Inflammatory macrophage treated with lipopolysaccharide for 1 hour (primary cell): ENCODE measurements at regions not wholly inside any gene's neighbourhood (a gene's known extent, or its start where the extent isn't known, plus 50 kb on each side); places are given as distances from the start of the nearest gene placed in this dataset.
"Not testable (repeated sequence)": the region's sequence is repeated elsewhere in the genome, so short reads cannot be mapped to it uniquely, and the experiment has no call there.

ENCODE experiments used
- DNase-seq, 2 donors: peaks; one replicate each; pipeline ENCODE4 v3.0.0-alpha.2; 2020 to 2022

DNA sequence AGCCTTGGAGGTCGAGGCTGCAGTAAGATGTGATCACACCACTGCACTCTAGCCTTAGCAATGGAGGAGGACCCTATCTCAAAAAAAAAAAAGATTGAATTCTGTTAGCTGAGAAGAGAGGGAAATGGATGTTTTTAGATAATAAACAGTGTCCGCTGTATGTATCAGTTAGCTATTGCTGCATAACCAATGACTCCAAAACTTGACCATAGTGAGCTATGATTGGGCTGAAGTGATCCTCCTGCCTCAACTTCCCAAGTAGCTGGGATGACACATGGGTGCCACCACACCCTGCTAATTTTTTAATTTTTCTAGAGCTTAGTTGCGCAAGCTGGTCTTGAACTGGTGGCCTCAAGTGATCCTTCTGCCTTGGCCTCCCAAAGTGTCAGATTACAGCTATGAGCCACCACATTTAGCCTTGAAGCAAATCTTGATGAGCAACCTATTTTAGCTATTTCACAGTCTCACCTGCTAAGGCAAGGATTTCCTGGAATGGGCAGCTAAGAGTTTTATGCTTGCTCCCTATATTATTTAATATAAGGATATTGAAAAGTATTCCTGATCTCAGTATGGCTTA, 68.3 kb upstream of the ATF7IP2 start:
- DNase-seq = no peak

DNA sequence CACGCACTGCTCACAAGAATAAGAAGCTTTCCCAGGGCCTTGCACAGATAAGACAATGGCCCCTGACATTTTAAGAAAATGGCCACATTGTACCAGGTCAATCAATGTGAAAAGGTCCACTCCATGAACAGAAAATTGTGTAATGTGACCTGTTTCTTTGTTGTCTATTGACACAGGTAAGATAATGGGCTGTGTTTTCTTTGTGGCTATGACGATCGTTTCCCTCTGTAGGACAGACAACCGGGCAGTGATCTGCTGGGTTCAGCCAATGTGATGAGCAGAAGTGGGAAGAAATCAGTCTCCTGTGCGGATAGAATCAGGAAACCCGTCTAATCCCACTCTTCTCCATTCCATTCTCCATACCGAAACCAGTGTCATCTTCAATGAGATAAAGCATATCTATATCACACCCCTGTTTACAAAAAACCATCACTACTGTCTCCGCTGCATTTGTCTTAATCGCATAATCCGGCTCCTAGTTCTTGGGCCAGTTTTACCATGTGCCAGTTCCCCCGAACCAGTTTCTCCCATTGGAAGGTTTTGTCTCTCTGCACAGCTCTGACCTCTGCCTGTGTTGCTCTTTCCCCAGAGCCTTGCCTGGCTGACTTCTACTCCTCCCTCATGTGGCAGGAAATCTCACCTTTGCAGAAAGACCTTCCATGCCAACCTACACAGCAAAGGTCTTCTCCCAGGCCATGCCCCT, 66.9 kb upstream of the ATF7IP2 start:
- no peak for DNase-seq

DNA sequence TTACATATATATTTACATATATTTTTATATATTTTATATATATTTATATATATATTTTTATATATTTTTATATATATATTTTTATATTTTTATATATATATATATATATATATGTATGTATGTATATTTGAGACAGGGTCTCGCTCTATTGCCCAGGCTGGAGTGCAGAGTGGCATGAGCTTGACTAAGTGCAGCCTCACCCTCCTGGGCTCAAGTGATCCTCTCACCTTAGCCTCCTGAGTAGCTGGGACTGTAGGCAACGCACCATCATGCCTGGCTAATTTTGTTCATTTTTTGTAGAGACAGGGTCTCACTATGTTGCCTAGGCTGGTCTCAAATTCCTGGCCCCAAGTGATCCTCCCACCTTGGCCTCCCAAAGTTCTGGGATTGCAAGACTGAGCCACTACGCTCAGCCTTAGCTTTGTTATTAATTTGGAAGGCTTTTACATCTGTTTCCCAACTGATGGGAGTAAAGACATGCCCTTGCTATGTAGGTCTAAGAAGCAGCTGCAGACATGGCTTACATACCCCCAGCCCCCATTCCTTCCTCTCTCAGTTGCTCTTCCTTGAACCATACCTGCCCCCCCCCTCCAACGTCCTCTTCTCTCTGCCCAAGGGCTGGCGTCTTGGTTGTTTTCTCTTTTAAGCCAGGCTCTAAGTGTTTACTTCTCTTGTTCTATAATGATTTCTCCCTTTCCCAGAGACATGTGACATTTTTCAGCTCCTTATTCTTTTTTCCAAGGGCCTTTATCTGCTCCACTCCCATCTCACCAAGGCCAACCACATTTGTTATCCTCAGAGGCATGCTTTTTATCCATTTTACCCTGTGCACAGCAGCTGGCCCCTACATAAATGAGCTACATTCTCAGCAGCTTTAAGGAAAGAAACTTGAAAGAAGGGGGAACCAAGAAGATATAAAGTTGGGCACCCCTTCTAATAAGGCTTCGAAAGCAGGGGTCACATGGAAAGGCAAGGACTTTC, 64.2 kb upstream of the ATF7IP2 start:
- DNase-seq = no peak

DNA sequence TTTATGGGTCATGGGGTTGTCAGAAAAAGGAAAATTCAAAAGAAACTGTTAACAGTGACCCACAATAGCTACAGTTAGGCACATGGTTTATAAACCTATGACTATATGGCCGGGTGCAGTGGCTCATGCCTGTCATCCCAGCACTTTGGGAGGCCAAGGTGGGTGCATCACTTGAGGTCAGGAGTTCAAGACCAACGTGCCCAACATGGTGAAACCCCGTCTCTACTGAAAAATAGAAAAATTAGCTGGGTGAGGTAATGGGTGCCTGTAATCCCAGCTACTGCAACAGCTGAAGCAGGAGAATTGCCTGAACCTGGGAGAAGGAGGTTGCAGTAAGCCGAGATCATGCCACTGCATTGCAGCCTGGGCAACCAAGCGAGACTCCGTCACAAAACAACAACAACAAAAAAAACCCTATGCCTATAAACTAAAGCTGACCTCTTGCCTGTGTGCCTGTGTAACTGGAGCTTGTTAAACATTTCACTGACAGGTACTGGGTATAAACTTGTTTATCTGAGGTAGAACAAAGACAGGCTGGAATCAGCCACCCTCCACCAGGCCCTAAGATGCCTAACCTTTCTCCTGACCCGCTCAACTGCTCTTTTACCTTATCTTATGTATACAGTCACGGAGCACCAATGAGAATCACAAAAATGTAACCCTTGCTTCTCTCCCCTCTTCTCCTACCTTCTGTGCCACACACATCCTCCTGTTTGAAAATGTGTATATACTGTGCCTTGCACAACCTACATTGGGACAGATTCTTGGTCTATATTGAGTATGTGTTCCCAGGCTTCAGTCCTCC, 62.9 kb upstream of the ATF7IP2 start:
- DNase-seq = no peak

DNA sequence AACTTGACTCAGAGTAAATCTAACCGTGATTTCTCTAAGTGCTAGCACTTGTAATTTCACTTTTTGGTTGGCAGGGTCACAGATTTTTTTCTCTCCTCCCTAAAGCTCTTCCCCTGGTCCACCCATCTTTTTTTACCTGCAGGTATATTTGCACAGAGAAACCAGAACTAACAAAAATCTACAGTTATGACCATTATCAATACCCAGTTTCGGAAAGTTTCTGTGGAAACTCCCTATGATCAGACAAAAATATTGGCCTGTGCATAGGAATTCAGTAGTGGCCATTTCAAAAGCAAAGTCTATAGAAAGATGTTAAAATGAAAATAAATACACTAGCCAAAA, 62.4 kb upstream of the ATF7IP2 start:
- DNase-seq = no peak

DNA sequence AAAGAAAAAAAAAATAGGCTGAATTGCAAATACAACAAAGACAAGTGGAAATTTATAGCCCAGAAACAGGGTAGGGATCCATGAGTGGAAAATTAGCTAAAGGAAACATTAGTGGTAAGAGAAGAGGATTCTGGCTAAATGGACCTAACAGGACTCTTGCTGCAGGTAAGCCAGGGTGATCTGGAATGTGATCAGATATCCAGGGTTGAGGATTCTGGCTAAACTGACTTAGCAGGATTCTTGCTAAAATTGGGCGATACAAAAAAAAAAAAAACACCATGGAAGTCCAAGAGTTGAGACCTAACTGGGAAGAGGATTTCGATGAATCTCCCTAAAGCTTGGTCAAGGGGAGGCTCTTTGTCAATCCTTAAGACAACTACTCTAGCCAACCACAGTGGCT, 61.7 kb upstream of the ATF7IP2 start:
- no peak for DNase-seq

DNA sequence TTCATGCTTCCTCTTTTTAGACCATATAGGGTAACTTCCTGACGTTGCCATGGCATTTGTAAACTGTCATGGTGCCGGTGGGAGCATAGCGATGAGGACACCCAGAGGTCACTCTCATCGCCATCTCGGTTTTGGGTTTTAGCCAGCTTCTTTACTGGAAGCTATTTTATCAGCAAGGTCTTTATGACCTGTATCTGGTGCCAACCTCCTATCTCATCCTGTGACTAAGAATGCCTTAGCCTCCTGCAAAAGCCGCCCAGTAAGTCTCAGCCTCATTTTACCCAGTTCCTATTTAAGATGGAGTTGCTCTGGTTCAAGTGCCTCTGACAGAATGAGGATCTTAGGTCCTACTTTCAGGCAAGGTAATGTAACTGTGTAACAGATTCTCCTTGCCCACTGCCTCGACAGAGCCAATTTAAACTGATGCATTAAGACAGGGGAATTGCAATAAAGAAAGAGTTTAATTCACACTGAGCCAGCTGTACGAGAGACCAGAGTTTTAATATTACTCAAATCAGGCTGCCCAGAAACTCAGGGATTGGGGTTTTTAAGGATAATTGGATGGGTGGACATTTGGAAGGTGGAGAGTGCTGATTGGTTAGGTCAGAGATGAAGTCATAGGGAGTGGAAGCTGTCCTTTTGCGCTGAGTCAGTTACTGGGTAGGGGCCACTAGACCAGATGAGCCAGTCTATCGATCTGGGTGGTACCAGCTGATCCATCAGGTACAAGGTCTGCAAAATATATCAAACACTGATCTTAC, 59.9 kb upstream of the ATF7IP2 start:
- no peak for DNase-seq

DNA sequence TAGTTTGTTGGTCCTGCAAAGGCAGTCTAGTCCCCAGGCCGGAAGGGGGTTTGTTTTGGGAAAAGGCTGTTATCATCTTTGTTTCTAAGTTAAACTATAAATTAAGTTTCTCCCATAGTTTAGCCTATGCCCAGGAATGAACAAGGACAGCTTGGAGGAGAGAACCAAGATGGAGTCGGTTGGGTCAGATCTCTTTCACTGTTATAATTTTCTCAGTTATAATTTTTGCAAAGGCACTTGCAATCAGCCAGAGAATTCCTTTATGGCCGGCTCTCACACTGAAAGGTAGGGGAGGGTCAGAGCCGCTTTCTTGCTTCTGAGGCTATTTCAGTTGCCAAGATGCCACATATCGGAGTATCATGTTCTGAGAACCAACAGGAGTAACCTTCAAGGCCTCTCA, 59.2 kb upstream of the ATF7IP2 start:
- no peak for DNase-seq

DNA sequence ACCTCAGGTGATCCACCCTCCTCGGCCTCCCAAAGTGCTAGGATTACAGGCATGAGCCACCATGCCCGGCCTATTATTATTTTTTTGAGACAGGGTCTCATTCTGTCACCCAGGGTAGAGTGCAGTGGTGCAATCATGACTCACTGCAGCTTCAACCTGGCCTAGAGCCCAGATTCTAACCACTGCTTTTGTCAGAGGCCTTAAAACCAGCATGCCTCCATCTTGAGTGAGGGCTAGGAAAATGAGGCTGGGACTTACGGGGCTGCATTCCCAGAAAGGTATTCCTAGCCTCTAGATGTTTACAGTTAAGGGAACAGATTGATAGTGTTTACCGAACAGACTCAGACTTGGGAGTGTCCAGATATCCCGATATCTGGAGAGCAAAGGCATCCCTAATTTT, 57.6 kb upstream of the ATF7IP2 start:
- DNase-seq = not testable (repeated sequence)

DNA sequence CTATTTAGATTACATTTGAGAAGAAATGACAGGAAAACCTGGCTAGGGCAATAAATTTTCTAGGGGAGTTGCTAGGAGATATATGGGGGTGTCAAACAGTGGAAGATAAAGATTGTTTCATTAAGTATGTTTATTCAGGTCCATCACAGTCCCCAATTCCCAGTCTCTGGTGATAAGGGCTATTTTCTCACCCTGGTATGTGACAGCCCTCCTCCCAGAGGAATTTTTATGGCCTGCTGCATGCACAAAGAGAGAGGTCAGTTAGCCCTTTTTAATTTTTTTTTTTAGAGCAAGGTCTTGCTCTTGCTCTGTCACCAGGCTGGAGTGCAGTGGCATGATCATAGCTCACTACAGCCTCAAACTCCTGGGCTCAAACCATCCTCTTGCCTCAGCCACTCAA, 53.6 kb upstream of the ATF7IP2 start:
- no peak for DNase-seq

DNA sequence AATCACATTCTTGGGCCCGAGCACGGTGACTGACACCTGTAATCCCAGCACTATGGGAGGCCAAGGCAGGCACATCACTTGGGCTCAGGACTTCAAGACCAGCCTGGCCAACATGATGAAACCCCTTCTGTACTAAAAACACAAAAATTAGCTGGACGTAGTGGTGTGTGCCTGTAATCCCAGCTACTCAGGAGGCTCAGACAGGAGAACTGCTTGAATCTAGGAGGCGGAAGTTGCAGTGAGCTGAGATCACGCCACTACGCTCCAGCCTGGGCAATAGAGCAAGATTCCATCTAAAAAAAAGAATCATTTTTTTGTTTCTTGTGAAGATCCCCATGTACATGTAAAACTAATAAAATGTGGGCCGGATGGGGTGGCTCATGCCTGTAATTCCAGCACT, 53.1 kb upstream of the ATF7IP2 start:
- no peak for DNase-seq

DNA sequence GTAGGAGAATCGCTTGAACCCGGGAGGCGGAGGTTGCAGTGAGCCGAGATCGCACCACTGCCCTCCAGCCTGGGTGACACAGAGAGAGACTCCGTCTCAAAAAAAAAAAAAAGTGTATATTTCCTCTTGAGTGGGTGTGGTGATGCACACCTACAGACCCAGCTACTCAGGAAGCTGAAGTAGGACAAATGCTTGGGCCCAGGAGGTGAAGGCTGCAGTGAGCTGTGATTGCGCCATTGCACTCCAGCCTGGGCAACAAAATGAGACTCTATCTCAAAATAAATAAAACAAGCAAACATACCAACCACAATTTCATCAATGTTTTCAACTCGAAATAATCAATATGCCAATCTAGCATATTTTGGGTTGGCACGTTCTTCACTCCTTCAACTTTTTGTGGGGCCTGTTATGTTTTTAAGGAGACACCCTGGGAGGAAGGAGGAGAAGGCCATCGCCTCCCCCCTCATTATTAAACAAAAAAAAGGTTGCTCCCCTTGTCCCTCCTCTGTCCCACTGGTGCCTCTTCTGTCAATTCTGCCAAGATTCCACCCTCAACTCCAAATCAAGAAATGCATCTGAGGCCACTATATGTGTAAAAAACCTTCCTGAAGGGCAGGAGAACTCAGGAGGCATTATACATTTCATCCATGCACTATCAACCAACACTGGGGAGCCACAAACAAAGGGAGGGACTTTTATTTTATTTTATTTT, 52.4 kb upstream of the ATF7IP2 start:
- DNase-seq = no peak

DNA sequence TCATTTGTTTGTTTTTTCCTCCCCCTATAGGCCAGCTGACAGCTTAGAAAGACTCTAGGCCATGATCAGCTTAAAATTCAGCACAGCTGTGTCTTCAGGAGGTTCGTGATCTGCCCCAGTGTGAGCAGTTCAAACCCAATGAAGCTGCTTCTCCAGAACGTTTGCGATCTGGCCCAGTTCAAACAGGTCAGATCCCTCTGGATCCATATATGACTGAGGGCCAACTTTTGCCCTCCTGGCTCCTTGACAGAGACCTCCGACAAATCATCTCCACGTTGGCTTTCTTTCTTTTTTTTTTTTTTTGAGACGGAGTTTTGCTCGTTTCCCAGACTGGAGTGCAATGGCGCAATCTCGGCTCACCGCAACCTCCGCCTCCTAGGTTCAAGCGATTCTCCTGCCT, 50.2 kb upstream of the ATF7IP2 start:
- DNase-seq = no peak
